Uterus (tissue), 3 donors: ENCODE measurements at regions not wholly inside any gene's neighbourhood (a gene's known extent, or its start where the extent isn't known, plus 50 kb on each side); places are given as distances from the start of the nearest gene placed in this dataset.

Source experiments
- DNase-seq, 2 donors: peaks; one replicate each; pipeline ENCODE4 v3.0.0-alpha.2; 2019 to 2020
- H3K27ac ChIP-seq, 2 donors: fragments of 200-600 bp; sonication (generic); 1 replicate in 1 of 2; 2 replicates in 1 of 2; pipeline ENCODE4 v1.5.1; 2016 to 2018
- H3K27me3 ChIP-seq, 2 donors: fragments of 200-600 bp; sonication (generic); one replicate each; pipeline ENCODE4 v1.5.1; 2018 to 2019; ENCODE audit warnings: control low read depth in 1 of 2
- H3K36me3 ChIP-seq, 2 donors: fragments of 200-600 bp; sonication (generic); one replicate each; pipeline ENCODE4 v1.5.1; 2019; ENCODE audit warnings: control low read depth in 1 of 2
- H3K4me1 ChIP-seq, 2 donors: fragments of 200-600 bp; sonication (generic); one replicate each; pipeline ENCODE4 v1.5.1; 2018 to 2019; ENCODE audit warnings: control low read depth in 1 of 2
- H3K4me3 ChIP-seq, 2 donors: fragments of 200-600 bp; sonication (generic); 1 replicate in 1 of 2; 2 replicates in 1 of 2; pipeline ENCODE4 v1.5.1; 2018 to 2019; ENCODE audit warnings: mild to moderate bottlenecking in 1 of 2
- H3K9me3 ChIP-seq, 2 donors: fragments of 200-600 bp; sonication (generic); one replicate each; pipeline ENCODE4 v1.5.1; 2019; ENCODE audit warnings: control low read depth in 1 of 2
- POLR2A ChIP-seq, 2 donors: fragments of 450-650 bp; IDR thresholded peaks; one replicate each; pipeline ENCODE4 v1.6.1; 2016; ENCODE audit warnings: antibody characterized with exemption in 2 of 2, mild to moderate bottlenecking in 1 of 2, moderate library complexity in 1 of 2
- intact Hi-C: fragments of 100-400 bp; cut with DNase I; formaldehyde crosslinking; loops from one replicate; pipeline ENCODE4 v1.15.1; 2023; ENCODE audit warnings: low total_unique reads
- TF ChIP-seq, protein P1 (sequence below), 4 experiments: fragments of 200-600 bp in 2 of 4; fragments of 450-650 bp in 2 of 4; sonication (generic) in 2 of 4; IDR thresholded peaks; one replicate each; pipeline ENCODE4 v1.5.1; 2016 to 2019; ENCODE audit warnings: antibody characterized with exemption in 4 of 4, mild to moderate bottlenecking in 2 of 4, moderate library complexity in 1 of 4
- donor health status: DM: yes; HTN: yes; CAD: no.

DNA sequence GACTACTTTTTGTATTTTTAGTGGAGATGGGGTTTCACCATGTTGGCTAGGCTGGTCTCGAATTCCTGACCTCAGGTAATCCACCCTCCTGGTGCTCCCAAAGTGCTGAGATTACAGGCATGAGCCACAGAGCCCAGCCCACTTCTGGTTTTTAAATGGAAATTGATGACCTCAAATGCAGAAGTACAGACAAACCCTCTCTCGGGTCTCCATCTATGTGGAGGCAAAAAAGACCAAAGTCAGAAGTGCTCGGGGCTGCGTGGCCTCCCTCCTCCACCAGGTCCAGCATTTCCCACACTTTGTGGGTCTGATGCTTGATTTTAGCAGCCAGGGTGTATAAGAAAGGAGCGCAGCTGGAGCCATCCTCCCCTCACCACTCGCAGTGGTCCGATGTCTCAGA lies 187.3 kb upstream of the AUTS2 start:
- Histone ChIP-seq H3K36me3 (no peaks in the 10 kb centered on the region), H3K27me3 (no peaks in the 10 kb centered on the region), H3K27ac (no peak overlapping the region), H3K9me3 (no peaks in the 10 kb centered on the region), H3K4me3 (no peak overlapping the region), H3K4me1 (no peaks in the 10 kb centered on the region)
- TF ChIP-seq, protein P1, sequence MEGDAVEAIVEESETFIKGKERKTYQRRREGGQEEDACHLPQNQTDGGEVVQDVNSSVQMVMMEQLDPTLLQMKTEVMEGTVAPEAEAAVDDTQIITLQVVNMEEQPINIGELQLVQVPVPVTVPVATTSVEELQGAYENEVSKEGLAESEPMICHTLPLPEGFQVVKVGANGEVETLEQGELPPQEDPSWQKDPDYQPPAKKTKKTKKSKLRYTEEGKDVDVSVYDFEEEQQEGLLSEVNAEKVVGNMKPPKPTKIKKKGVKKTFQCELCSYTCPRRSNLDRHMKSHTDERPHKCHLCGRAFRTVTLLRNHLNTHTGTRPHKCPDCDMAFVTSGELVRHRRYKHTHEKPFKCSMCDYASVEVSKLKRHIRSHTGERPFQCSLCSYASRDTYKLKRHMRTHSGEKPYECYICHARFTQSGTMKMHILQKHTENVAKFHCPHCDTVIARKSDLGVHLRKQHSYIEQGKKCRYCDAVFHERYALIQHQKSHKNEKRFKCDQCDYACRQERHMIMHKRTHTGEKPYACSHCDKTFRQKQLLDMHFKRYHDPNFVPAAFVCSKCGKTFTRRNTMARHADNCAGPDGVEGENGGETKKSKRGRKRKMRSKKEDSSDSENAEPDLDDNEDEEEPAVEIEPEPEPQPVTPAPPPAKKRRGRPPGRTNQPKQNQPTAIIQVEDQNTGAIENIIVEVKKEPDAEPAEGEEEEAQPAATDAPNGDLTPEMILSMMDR (IDR thresholded peaks at IDR 0.05), result no peak
- TF ChIP-seq POLR2A (IDR thresholded peaks at IDR 0.05), result no peak
- intact Hi-C loops, result no loop called here
- no peak for DNase-seq

- intact Hi-C loops, result no loop called here
- no peaks in the 10 kb centered on the region for H3K4me1 ChIP-seq
- TF ChIP-seq, protein P1 (IDR thresholded peaks at IDR 0.05), result no peak
- no peak for TF ChIP-seq POLR2A (IDR thresholded peaks at IDR 0.05)
- no peak overlapping the region for H3K4me3 ChIP-seq
- no peaks in the 10 kb centered on the region for H3K36me3 ChIP-seq
- DNase-seq, result no peak
- H3K9me3 ChIP-seq, result no peaks in the 10 kb centered on the region
- H3K27me3 ChIP-seq, result no peaks in the 10 kb centered on the region
- no peak overlapping the region for H3K27ac ChIP-seq
Observed at GRCh38 chr7:69411466-69411865, 186.8 kb upstream of the AUTS2 start.

- no peak for DNase-seq
- no peaks in the 10 kb centered on the region for H3K27me3 ChIP-seq
- H3K4me1 ChIP-seq, result no peaks in the 10 kb centered on the region
- no peaks in the 10 kb centered on the region for H3K36me3 ChIP-seq
- no peak overlapping the region for H3K4me3 ChIP-seq
- no peak overlapping the region for H3K27ac ChIP-seq
- intact Hi-C loops, result no loop called here
- H3K9me3 ChIP-seq, result no peaks in the 10 kb centered on the region
- no peak for TF ChIP-seq POLR2A (IDR thresholded peaks at IDR 0.05)
- TF ChIP-seq, protein P1 (IDR thresholded peaks at IDR 0.05), result no peak
Observed at GRCh38 chr7:69412331-69413146, 185.7 kb upstream of the AUTS2 start.

GRCh38 chr7:69414555-69414954 lies 183.7 kb upstream of the AUTS2 start:
- intact Hi-C loops, result no loop called here
- no peak overlapping the region for H3K27ac ChIP-seq

More at GRCh38 chr7:69414555-69414954, 183.7 kb upstream of the AUTS2 start:
- H3K9me3 ChIP-seq, result no peaks in the 10 kb centered on the region
- TF ChIP-seq POLR2A (IDR thresholded peaks at IDR 0.05), result no peak
- TF ChIP-seq, protein P1 (IDR thresholded peaks at IDR 0.05), result no peak
- no peaks in the 10 kb centered on the region for H3K36me3 ChIP-seq
- no peaks in the 10 kb centered on the region for H3K4me1 ChIP-seq
- no peak for DNase-seq
- no peak overlapping the region for H3K4me3 ChIP-seq
- no peaks in the 10 kb centered on the region for H3K27me3 ChIP-seq
